Calu3 (cell line): ENCODE measurements at regions not wholly inside any gene's neighbourhood (a gene's known extent, or its start where the extent isn't known, plus 50 kb on each side); places are given as distances from the start of the nearest gene placed in this dataset.

Experiments used
- BruUV-seq: library from RNA; stranded (reverse); fragments of 400-500 nt; replicated peaks from 2 replicates; lab custom pipeline; 2021; lab: Mats Ljungman, UMichigan
- CTCF ChIA-PET: fragments of 300-600 bp; sonication (Branson Sonifier 250); formaldehyde crosslinking; loops from one replicate; lab custom pipeline; 2022; ENCODE audit warnings: antibody characterized with exemption; lab: Charles Lee
- DNase-seq: peaks from one replicate; pipeline ENCODE4 v3.0.0; 2022
- H3K27ac Mint-ChIP-seq: one replicate; pipeline ENCODE4 v1.8.0; 2022; ENCODE audit warnings: mixed read lengths; ENCODE audit not compliant: unreplicated experiment
- H3K27me3 Mint-ChIP-seq: one replicate; pipeline ENCODE4 v1.8.0; 2022; ENCODE audit warnings: mixed read lengths; ENCODE audit not compliant: unreplicated experiment
- H3K36me3 Mint-ChIP-seq: one replicate; pipeline ENCODE4 v1.8.0; 2022; ENCODE audit warnings: mild to moderate bottlenecking, moderate library complexity, mixed read lengths; ENCODE audit not compliant: insufficient read depth, unreplicated experiment
- H3K4me1 Mint-ChIP-seq: one replicate; pipeline ENCODE4 v1.8.0; 2022; ENCODE audit warnings: mild to moderate bottlenecking, low read depth, mixed read lengths; ENCODE audit not compliant: unreplicated experiment
- H3K4me3 Mint-ChIP-seq: one replicate; pipeline ENCODE4 v1.8.0; 2022; ENCODE audit warnings: mild to moderate bottlenecking, low read depth, moderate library complexity, mixed read lengths; ENCODE audit not compliant: unreplicated experiment
- H3K9me3 Mint-ChIP-seq: one replicate; pipeline ENCODE4 v1.8.0; 2022; ENCODE audit warnings: low read depth, mixed read lengths; ENCODE audit not compliant: unreplicated experiment
- CTCF ChIP-seq: fragments of 200-600 bp; IDR thresholded peaks from one replicate; pipeline ENCODE4 v1.8.0; 2022; ENCODE audit warnings: antibody characterized with exemption; ENCODE audit not compliant: unreplicated experiment
- intact Hi-C: fragments of 100-400 bp; cut with micrococcal nuclease; formaldehyde crosslinking; loops from one replicate; pipeline ENCODE4 v1.10.0; 2022; ENCODE audit not compliant: unreplicated experiment

- no peak for TF ChIP-seq CTCF
- no peak overlapping the region for H3K4me3 Mint-ChIP-seq
- no peaks in the 10 kb centered on the region for H3K9me3 Mint-ChIP-seq
- BruUV-seq: no TSS peak
- CTCF ChIA-PET: interaction anchor here (0.7 kb wide), 1 partner anchor 62 kb away, joined by 5 read pairs; no protein-coding TSS in a partner anchor
- H3K36me3 Mint-ChIP-seq: no peaks in the 10 kb centered on the region
- H3K4me1 Mint-ChIP-seq: peaks cover 17% of the 10 kb centered on the region
- H3K27me3 Mint-ChIP-seq: no peaks in the 10 kb centered on the region
- no peak overlapping the region for H3K27ac Mint-ChIP-seq
- no peak for DNase-seq
- intact Hi-C loops: loop anchor here (10.0 kb wide), 1 partner anchor 144 kb away; no protein-coding TSS in a partner anchor
Measured at GRCh38 chr12:67740711-67741110, 92.2 kb downstream of the DYRK2 start.

GRCh38 chr12:67741270-67741669 lies 92.7 kb downstream of the DYRK2 start:
- Mint-ChIP-seq H3K27ac (no peak overlapping the region), H3K27me3 (no peaks in the 10 kb centered on the region), H3K4me1 (peaks cover 22% of the 10 kb centered on the region), H3K4me3 (no peak overlapping the region), H3K9me3 (peaks cover 2% of the 10 kb centered on the region), H3K36me3 (no peaks in the 10 kb centered on the region)
- no peak for DNase-seq
- CTCF ChIA-PET: no interaction called here
- BruUV-seq: no TSS peak
- intact Hi-C loops: loop anchor here (10.0 kb wide), 1 partner anchor 144 kb away; no protein-coding TSS in a partner anchor
- TF ChIP-seq CTCF: no peak

GRCh38 chr12:67742461-67742860 lies 93.9 kb downstream of the DYRK2 start:
- H3K9me3 Mint-ChIP-seq: peaks cover 2% of the 10 kb centered on the region
- H3K27me3 Mint-ChIP-seq: no peaks in the 10 kb centered on the region
- DNase-seq: no peak
- CTCF ChIA-PET: interaction anchor here (0.6 kb wide), 1 partner anchor 578 kb away, joined by 3 read pairs; no protein-coding TSS in a partner anchor
- H3K27ac Mint-ChIP-seq: no peak overlapping the region
- H3K36me3 Mint-ChIP-seq: no peaks in the 10 kb centered on the region
- no TSS peak for BruUV-seq
- H3K4me1 Mint-ChIP-seq: peaks cover 29% of the 10 kb centered on the region
- H3K4me3 Mint-ChIP-seq: no peak overlapping the region
- intact Hi-C loops: loop anchor here (10.0 kb wide), 1 partner anchor 142 kb away; no protein-coding TSS in a partner anchor
- TF ChIP-seq CTCF: no peak

- H3K4me3 Mint-ChIP-seq: peak overlapping the region; percentile 53
- peak overlapping the region; percentile 90 for H3K27ac Mint-ChIP-seq
- CTCF ChIA-PET: interaction anchor here (0.7 to 1.8 kb wide), 4 partner anchors 9 to 195 kb away, joined by 3 to 5 read pairs (median 3); no protein-coding TSS in a partner anchor
- no peak for TF ChIP-seq CTCF
- peaks cover 72% of the 10 kb centered on the region for H3K4me1 Mint-ChIP-seq
- H3K9me3 Mint-ChIP-seq: peaks cover 2% of the 10 kb centered on the region
- DNase-seq: peak; percentile 67
- H3K36me3 Mint-ChIP-seq: peaks cover 14% of the 10 kb centered on the region
- no peaks in the 10 kb centered on the region for H3K27me3 Mint-ChIP-seq
- intact Hi-C loops: loop anchor here (1.0 to 10.0 kb wide), 5 partner anchors 97 to 391 kb away; no protein-coding TSS in a partner anchor
- no TSS peak for BruUV-seq
Measured at GRCh38 chr12:67747869-67748742, 99.6 kb downstream of the DYRK2 start.
